ENCODE measurements at regions not wholly inside any gene's neighbourhood (a gene's known extent, or its start where the extent isn't known, plus 50 kb on each side); places are given as distances from the start of the nearest gene placed in this dataset.

- no peak overlapping the region for H3K27ac ChIP-seq
- H3K4me3 ChIP-seq = no peak overlapping the region
- no peak for TF ChIP-seq CTCF (IDR thresholded peaks at IDR 0.05)
- no peak for DNase-seq (ENCODE audit: low spot score)
Measured at GRCh38 chr11:80388536-80388935, 947.7 kb upstream of the TENM4 start.

DNA sequence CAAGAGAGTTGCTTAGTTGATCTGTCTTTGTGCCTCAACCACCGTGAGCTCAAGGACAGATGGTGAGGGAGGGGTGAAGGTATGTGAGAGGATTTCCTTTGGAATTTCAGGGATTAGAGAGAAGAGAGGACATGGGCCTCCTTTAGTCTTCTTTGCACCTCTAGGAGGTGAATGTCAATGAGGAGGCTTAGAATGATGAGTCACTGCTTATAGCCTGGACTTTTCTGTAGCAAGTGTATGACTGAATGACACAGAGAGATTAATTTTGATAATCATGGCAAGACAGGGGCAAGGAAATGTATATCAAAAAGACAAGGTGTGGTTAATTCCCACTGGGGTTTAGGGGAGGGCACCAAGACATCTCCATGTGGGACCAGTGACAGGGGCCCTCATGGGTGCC is 947.3 kb upstream of the TENM4 start:
- no peak overlapping the region for H3K27ac ChIP-seq
- no peak for DNase-seq (ENCODE audit: low spot score)
- no peak for TF ChIP-seq CTCF (IDR thresholded peaks at IDR 0.05)
- no peak overlapping the region for H3K4me3 ChIP-seq

- Histone ChIP-seq H3K4me3 (no peak overlapping the region), H3K27ac (no peak overlapping the region)
- no peak for TF ChIP-seq CTCF (IDR thresholded peaks at IDR 0.05)
- DNase-seq (ENCODE audit: low spot score) = no peak
Measured at GRCh38 chr11:80383655-80384054, 942.8 kb upstream of the TENM4 start.

DNA sequence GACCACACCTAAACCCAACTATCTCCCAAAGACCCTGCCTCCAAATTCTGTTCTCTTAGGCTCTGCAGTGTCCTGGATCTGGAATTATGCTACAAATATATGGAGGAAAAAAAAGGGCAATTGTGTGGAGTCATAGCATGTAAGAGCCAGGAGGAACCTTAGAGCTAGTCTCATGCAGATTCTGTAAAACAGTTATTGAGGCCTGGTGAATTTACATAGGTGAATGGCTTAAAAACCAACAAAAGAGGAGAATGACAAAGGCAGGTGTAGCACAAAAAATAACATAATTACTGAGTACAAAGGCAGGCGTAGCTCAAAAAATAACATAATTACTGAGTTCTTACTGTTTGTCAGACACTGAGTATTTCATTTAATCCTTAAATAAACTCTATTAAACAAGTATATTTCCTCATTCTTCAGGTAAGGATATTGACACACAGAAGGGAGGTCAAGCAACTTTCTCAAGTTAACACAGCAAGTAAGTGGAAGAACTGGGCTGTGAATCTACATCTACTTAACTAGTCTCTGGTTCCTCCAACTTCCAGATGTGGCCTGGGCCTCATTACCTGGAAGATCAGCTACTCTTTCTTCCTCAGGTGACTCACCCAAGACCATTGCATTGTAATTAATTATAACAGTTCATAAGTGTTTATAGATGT is 938.9 kb upstream of the TENM4 start:
- no peak for DNase-seq (ENCODE audit: low spot score)
- no peak for TF ChIP-seq CTCF (IDR thresholded peaks at IDR 0.05)
- no peak overlapping the region for H3K4me3 ChIP-seq

DNA sequence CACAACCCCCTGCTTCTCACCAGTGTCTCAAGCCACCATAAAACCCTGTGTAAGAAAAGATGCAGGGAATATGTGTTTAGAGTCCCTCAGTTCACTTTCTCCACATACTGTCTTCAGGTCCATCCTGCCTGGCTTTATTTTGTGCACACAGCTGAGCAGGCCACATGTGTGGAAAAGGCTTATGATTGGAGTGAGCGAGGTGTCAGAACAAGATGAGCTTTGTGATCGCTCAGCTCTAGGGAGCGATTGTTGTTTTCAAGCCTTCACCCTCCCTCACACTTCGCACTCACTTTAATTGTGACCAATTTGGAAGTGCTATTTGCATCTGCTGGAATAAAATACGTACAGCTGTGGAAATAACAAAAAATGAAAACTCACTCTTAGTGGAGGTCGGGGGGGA is 931.1 kb upstream of the TENM4 start:
- no peak for TF ChIP-seq CTCF (IDR thresholded peaks at IDR 0.05)
- no peak for DNase-seq (ENCODE audit: low spot score)
- Histone ChIP-seq H3K27ac (no peak overlapping the region), H3K4me3 (no peak overlapping the region)

More for the DNA sequence above, 938.9 kb upstream of the TENM4 start:
- no peak overlapping the region for H3K27ac ChIP-seq

GRCh38 chr11:80365980-80366379 is 925.1 kb upstream of the TENM4 start:
- DNase-seq (ENCODE audit: low spot score) = no peak
- H3K27ac ChIP-seq = no peak overlapping the region
- no peak overlapping the region for H3K4me3 ChIP-seq
- no peak for TF ChIP-seq CTCF (IDR thresholded peaks at IDR 0.05)

GRCh38 chr11:80365076-80365725 is 924.4 kb upstream of the TENM4 start:
- H3K27ac ChIP-seq = no peak overlapping the region
- H3K4me3 ChIP-seq = no peak overlapping the region
- DNase-seq (ENCODE audit: low spot score) = no peak
- TF ChIP-seq CTCF (IDR thresholded peaks at IDR 0.05) = no peak

All from coronary artery (tissue), 2 donors.